HG02588 (cell line): ENCODE measurements at regions not wholly inside any gene's neighbourhood (a gene's known extent, or its start where the extent isn't known, plus 50 kb on each side); places are given as distances from the start of the nearest gene placed in this dataset.

Experiments used
- ATAC-seq: cut with Tn5 transposase; IDR thresholded peaks from one replicate; pipeline ENCODE4 v1.9.1; 2021; ENCODE audit warnings: mild to moderate bottlenecking, moderate library complexity; ENCODE audit not compliant: unreplicated experiment

DNA sequence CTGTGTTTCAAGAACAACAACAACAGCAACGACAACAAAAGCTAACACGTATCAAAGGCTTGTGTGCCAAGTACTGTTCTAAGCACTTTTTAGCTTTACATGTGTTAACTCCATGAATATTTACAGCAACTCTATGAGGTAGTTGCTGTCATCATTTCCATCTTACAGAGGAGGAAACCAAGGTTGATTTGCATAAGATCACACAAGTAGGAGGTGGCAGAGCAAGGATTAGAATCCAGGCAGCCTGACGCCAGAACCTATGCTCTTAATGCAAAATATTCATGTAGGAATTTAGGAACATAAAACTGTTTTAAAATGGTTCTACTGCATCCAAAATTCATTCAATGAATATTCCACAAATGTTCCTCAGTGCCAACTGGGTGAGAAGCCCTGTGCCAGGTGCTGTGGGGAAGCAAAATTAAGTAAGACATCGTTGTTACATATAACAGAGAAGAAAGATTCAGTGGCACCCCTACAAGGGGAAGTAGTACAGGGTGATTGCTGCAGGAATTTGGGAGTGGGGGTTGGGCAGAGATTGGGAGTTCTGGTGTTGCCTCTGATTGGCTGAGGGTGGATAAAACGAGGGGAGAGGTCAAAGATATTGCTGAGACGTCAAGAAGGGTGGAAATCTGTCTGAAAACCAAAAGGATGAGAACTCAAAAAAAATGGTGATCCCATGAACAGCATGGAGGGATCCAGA lies 86.1 kb upstream of the ARHGAP20 start:
- ATAC-seq: no peak

DNA sequence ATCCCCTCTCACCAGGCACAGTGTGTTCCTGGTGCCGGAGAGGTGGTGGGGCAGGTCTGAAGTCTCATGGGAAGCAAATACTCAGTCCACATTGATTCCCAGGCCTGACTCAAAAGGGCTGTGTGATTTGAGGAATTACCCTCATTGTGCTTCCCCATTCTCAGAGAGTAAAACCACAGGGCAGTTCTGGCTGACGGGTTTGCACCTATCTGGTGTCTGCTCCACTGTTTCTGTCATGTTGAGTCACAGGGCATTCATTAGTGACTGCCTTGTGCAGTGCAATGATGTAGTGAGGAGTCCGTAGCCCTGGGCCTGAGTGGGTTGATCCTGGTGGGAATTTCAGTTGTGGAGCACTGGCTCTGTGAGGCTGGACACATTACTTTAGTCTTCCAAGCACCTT lies 85.2 kb upstream of the ARHGAP20 start:
- ATAC-seq: peak; percentile 94

DNA sequence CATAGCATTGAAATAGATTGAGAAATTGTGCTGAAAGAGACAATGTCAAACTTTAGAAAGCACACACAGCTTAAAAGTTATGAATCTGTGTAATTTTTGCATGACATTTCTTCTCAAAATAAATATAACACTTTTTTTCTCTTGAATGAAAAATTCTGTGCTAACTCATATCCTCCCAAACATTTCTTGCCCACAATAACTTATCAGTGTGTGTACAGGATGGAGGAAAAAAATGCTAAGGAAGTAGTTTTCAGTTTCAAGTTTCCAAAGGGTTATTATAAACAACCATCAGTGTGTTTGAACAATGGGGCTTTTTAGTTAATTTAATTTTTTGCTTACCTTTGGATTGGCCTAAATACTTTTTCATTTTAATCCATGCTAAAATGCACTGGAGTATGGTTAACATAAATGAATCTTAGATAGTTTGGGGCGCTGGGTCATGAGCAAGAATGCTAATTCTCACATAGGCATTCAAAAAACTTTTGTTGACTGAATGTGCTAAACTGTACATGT lies 82.9 kb upstream of the ARHGAP20 start:
- ATAC-seq: no peak

DNA sequence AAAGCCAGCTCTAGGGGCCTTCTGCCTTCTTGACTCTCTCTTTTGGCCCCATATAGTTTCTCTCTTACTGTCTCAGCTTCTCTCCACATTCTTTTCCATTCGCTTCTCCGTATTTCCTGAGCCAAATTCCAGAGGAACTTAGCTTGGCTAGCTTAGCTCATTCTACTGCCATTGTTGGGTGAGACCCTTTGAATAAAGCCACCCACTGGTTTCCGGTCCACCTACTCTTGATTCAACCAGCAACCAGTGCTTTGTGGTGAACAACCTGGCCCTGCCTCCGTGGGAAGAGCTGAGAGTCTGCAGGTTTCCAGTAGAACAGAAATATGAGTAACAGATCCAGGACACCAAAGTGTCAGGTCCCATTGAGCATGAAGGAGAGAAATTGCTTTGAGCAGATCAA lies 81.3 kb upstream of the ARHGAP20 start:
- no peak for ATAC-seq

DNA sequence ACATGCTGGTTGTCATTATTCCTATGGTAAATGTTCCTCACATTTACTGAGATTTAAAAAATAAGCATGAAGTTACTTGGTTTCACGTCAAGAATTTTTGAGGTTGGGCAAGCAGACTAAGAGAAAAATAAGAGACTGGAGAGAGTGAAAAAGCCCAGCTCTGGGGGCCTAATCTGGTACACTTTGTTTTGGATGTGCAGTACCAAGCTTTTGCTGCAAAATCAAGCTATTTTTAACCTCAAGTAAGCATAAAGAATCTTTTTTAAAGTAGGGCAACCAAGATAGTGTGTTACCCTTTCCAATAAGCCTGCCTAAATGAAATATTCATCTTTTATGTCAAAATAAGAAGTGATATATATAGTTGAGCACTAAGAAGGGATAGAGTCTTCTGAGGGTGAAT lies 79.4 kb upstream of the ARHGAP20 start:
- no peak for ATAC-seq

DNA sequence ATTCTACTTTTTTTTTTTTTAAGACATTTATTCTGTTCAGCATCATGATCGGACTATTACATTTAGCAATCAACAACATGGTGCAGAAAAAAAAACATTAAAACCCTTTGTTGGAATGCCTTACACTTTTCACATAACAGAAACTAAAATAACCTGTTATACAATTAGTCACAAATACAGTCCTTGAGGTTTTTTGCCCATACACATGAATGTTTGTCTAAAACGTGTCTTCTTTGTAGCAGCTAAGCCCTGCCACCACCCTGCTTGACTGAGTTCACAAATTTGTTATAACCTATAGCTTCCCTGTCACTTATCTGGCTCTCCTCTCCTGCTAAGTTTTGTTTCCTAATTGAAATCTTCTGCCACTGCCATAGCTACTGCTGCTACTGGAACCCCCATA lies 75.4 kb upstream of the ARHGAP20 start:
- ATAC-seq: no peak

DNA sequence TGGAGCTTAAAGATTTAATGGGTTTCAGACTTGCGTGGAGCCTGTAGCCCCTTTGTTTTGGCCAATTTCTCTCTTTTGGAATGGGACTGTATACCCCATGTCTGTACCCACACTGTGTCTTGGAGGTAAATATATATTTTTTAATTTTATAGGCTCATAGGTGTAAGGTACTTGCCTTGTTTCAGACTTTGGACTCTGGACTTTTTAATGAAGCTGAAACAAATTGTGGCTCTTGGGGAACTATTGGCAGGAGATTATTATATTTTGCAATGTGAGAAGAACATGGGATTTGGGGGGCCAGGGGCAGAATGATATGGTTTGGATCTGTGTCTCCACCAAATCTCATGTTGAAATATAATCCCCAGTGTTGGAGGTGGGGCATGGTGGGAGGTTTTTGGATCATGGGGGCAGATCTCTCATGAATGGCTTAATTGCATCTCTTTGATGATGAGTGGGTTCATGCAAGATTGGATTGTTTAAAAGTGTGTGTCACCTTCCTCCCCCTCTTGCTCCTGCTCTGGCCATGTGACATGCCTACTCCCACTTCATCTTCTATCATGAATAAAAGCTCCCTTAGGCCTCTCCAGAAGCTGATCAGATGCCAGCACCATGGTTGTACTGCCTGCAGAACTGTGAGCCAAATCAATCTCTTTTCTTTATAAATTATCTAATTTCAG lies 74.1 kb upstream of the ARHGAP20 start:
- no peak for ATAC-seq

DNA sequence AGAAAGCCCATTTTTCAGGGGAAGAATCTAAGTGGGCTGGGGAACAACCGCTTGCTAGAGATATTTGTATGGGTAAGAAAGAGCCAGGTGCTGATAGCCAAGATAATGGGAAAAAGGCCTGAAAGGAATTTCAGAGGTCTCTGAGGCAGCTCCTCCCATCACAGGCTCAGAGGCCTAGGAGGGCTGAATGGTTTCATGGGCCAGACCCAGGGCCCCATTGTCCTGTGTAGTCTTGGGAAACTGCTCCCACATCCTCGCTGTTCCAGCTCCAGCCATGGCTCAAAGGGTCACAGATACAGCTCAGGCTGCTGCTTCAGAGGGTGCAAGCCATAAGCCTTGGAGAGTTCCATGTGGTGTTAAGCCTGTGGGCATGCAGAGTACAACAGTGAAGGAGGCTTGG lies 73.2 kb upstream of the ARHGAP20 start:
- ATAC-seq: no peak

DNA sequence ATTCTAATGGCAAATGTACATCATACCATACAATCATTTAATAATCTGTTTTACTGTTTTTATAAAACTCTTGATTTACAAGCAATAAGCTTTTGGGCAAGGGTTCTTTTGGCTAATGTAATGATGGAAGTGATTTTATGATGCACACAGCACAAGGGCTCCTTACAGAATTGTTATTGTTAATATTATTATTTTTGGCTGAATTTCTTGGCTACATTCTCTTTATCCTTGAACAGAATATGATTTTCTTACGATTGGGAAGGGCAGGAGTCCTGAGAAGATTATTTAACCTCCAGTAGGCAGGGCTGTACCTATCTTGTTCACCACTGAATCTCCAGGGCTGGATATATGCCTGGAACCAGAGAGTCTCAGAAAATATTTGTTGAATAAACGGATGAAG lies 70.4 kb upstream of the ARHGAP20 start:
- ATAC-seq: no peak

DNA sequence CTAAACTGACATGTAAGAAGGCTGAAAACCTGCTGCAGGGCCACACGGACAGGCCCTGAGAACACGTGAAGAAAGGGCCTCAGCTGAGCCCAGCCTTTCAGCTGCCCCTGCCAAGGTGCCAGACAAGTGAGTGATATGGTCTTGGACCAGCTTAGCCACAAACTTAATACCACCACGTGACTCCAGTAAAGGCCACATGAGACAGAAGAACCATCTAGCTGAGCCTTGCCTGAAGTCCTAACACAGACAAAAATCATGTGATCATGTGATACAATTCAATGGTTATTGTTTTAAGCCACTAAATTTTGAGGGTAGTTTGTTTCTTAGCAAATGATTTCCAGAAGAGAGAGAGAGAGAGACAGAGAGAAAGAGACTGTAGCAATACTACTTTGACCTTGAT lies 66.9 kb upstream of the ARHGAP20 start:
- ATAC-seq: no peak

DNA sequence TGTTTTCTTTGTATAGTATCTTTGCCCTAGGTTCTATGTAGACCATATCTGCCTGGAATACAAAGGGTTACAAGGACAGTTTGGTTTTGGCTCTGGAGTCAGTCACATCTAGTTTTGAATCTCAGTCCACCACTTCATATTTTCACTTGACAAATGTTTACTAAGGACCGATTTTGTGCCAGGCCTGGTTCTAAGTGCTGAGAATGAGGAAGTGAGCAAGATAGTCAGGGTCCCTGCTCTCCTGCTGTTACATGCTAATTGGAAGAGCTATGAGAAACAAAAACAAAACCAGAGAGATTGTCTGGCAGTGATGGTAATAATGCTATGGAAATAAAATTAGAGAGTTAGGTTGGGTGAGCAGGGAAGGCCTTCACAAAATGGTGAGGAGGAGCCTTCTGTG lies 66.1 kb upstream of the ARHGAP20 start:
- peak; percentile 61 for ATAC-seq

DNA sequence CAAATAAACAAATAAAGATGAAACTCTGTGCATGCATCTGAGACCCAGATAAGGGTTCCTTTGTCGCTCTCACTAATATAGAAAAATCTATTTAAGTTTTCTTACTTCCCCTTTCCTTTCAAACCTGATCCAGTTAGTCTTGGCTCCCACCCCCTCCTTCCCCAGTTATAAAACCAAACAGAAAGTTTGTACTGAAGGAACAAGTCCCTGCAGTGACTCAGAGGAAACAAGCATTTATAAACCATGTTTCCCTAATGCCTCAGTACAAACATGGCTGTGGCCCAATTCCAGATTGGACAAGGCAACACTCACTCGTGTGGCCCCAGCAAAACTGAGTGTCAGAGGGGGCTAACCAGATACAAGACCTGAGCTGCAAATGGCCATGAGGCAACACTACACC lies 65.5 kb upstream of the ARHGAP20 start:
- no peak for ATAC-seq

DNA sequence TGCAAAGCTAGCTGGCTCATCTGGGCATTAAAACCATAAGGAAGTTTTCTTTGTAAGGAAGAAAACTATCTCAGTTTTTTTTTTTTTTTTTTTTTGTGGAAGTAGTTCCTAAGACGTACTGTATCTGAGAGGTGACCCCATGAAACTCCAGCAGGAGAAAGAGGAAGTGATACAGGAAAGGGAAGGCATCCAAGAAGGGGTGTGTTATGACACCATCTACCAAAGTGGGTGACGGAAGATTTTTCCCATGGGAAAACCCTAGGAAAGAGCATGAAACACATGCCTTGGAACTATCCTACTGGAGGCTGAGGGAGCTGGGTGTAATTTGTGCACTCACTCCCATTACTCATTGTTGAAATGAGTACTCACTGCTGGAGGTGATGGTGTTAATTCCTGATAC lies 63.8 kb upstream of the ARHGAP20 start:
- no peak for ATAC-seq

DNA sequence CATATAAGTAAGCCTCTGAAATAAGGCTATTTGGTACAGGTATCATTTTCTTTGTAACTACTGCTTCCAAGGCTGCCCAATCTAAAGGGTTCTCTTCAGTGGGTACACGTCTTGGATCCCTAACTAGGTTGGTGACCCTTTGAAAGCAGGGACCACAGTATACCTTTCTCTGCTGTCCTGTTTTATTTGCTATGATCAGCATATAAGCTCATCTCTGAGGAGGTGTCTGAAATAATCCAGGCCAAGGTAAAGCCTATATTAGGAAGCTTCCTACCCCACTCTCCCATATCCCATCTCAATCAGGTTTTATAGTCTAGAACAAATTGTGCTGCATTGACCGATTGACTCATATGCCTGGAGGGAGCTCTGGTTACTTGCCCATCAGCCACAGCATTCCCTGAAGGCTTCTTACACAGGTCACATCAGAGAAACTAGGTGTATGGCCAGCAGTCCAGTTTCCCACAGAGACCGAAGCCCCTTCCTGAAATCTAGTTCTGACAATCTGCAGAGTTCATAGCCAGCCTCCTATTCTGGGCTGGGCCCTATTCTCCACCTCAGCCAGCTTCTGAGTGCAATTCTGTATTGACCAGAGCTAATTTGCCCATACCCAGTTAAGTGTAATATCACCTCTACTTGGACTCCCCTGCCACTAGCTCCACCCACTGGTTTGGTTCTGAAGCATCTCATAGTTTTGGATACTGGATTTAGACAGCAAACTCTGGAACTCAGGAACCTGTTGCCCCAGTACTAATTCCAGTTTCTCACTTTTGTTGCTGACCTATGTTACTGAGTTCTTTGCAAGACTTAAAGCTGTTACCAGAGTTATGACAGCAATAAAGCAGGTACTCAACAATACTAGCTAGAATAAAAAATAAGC lies 62.1 kb upstream of the ARHGAP20 start:
- ATAC-seq: no peak

DNA sequence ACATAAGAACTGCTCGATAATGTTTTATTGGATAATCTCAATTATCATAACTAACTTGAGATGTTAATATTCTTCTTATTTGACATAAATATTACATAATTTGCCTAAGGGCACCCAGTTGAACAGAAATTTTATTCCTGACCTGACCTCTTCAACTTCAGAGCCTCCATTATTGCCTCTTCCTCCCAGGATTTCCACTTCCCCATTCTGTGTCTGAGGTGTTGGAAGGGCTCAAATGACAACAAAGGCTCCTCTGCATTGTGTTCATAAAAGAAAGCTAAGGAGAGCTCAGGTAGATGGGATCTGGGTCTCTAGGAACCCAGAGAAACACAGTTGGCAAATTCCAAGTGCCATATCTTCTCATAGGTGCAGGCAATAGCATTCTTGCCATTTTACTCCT lies 61.2 kb upstream of the ARHGAP20 start:
- no peak for ATAC-seq

DNA sequence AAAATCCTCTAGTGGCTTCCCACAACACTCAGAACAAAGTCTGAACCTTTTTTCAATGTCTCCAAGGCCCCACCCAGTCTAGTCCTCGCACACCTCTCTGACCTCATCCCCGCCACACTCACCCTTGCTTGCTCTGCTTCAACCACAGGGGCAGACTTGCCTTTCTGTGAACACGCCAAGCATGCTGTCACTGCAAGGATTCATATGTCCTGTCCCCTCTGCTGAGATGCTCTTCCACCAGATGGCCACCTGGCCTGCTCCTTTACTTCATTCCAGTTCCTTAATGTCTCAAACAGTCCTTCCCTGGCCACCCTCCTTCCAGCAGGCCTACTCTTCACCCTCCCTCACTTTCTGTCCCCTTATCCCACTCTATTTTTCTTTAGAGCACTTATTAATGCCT lies 60.6 kb upstream of the ARHGAP20 start:
- ATAC-seq: no peak

DNA sequence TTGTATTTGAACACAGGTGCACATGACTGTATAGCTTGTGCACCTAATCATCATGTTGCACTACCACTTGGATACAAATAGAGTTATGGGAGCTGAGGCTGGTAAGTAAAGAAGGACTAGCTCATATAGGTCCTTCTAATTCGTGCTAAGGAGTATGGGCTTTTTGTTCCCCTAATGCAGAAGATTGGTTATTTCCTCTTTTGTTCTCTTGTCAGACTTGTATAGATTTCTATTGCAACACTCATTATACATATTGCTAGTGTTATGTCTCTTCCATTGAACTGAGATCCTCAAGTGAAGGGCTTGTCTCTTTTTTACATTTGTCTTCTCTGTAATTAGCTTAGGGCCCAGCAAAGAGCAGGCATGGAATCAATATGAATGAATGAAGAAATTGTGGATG lies 54.1 kb upstream of the ARHGAP20 start:
- no peak for ATAC-seq

DNA sequence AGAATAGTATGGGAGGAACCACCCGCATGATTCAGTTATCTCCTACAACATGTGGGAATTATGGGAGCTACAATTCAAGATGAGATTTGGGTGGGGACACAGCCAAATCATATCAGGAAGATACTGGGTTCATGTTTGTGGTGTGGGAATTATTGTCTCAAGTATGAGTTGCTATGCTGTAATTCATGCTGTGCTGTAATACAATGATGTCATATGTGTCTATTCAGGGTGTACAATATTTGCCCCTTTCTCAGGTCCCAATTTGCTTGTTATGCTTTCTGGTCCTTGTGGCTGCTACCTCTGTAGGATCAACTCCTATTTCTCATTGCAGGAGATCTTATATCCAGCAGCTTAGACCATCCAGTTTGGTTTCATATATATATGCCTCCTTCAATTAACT lies 52.2 kb upstream of the ARHGAP20 start:
- no peak for ATAC-seq

DNA sequence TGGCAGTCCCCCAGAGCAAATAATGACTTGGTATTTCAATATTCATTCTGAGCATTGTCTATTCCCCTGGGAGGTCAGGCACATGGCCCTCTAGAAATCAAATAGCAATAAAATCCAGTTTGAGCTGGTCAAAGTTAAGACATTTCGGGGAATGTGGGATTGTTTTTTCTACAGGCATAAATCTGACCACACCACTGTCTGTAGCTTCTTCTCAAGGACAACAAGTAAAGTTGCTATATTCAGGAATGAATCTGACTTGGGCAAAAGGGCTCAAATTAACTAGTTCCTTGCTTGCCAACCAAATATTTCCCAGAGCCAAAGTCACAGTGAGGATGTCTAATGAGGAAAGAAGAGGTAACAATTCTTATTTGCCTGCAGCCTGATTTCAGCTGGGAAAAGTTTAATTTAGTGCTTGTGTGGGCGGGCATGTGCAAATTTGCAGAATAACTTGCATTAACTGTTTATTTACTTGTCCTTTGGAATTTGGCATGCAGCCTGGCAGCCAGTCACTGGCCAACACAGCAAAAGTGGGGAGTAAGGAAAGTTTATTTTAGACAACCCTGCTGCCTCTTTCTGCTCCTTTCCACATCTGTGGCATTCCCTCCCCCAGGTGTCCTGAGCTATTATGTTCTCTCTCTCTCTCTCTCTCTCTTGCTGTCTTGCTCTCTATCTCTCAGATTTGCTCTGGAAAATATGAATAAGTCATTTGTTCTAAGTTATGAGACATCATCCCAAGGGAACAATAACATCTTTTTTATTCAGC lies 51.2 kb upstream of the ARHGAP20 start:
- no peak for ATAC-seq

DNA sequence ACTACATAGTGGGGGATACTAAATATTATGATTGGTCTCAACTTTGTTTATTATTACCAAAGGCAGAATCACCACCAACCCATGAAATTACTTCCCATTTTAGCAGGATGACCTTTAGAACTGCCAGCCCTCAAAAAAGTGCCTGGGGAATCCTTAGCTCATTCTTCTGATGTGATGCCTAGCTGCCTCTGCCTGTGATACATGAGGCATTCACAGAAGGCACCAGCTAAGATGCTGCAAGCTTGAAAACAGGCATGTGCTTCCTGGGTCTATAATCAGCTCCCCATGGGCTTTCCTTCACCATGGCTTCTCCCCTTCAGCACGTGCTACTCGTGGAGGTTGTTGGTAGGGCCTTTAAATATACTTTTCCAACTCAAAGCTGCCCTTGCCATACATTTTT lies 50.4 kb upstream of the ARHGAP20 start:
- ATAC-seq: no peak
